Brain microvascular endothelial cell (primary cell): ENCODE measurements at regions not wholly inside any gene's neighbourhood (a gene's known extent, or its start where the extent isn't known, plus 50 kb on each side); places are given as distances from the start of the nearest gene placed in this dataset.

Source experiments
- DNase-seq: peaks from one replicate; pipeline ENCODE4 v3.0.0-alpha.2; 2020
- H3K27ac ChIP-seq: fragments of 250-450 bp; sonication (Bioruptor Pico); 2 replicates; pipeline ENCODE4 v1.5.1; 2020; ENCODE audit warnings: mild to moderate bottlenecking, moderate library complexity
- H3K27me3 ChIP-seq: fragments of 250-450 bp; sonication (Bioruptor Pico); replicated peaks from 2 replicates; pipeline ENCODE4 v1.5.1; 2020; ENCODE audit warnings: mild to moderate bottlenecking
- H3K36me3 ChIP-seq: fragments of 250-450 bp; sonication (Bioruptor Pico); replicated peaks from 2 replicates; pipeline ENCODE4 v1.5.1; 2020; ENCODE audit warnings: mild to moderate bottlenecking
- H3K4me3 ChIP-seq: 2 replicates; pipeline ENCODE4 v1.5.1; 2011; ENCODE audit warnings: low read depth, mild to moderate bottlenecking, control low read depth, low read length, moderate library complexity
- CTCF ChIP-seq: IDR thresholded peaks from 2 replicates; pipeline ENCODE4 v1.5.1; 2011; ENCODE audit warnings: low read depth, mild to moderate bottlenecking, moderate library complexity, low read length, control low read depth, inconsistent platforms; ENCODE audit errors: missing control alignments
- in situ Hi-C: cut with HindIII; loops from 2 replicates; pipeline ENCODE4 v1.10.0; 2017; ENCODE audit warnings: low sequenced_read_pairs, low pct_ligation_motif_present

- DNase-seq = no peak
- Histone ChIP-seq H3K27ac (no peak overlapping the region), H3K27me3 (peaks cover 3% of the 10 kb centered on the region), H3K4me3 (no peak overlapping the region), H3K36me3 (no peaks in the 10 kb centered on the region)
- TF ChIP-seq CTCF = no peak
- in situ Hi-C loops = no loop called here
Measured at GRCh38 chr3:59644479-59645402, 594.9 kb upstream of the CFAP20DC start.

- Histone ChIP-seq H3K36me3 (no peaks in the 10 kb centered on the region), H3K27me3 (peaks cover 3% of the 10 kb centered on the region), H3K27ac (no peak overlapping the region), H3K4me3 (no peak overlapping the region)
- TF ChIP-seq CTCF = no peak
- in situ Hi-C loops = no loop called here
- no peak for DNase-seq
Measured at GRCh38 chr3:59641169-59641899, 591.5 kb upstream of the CFAP20DC start.

- in situ Hi-C loops = no loop called here
- Histone ChIP-seq H3K27me3 (no peaks in the 10 kb centered on the region), H3K36me3 (no peaks in the 10 kb centered on the region), H3K27ac (no peak overlapping the region), H3K4me3 (no peak overlapping the region)
- DNase-seq = no peak
- no peak for TF ChIP-seq CTCF
Measured at GRCh38 chr3:59632760-59633573, 583.1 kb upstream of the CFAP20DC start.

- DNase-seq = no peak
- TF ChIP-seq CTCF = no peak
- in situ Hi-C loops = no loop called here
- H3K4me3 ChIP-seq = no peak overlapping the region
- H3K27me3 ChIP-seq = no peaks in the 10 kb centered on the region
- no peak overlapping the region for H3K27ac ChIP-seq
- H3K36me3 ChIP-seq = no peaks in the 10 kb centered on the region
Measured at GRCh38 chr3:59631482-59631881, 581.7 kb upstream of the CFAP20DC start.

GRCh38 chr3:59621037-59621436 lies 571.2 kb upstream of the CFAP20DC start:
- no peak for DNase-seq
- Histone ChIP-seq H3K36me3 (no peaks in the 10 kb centered on the region), H3K27ac (no peak overlapping the region), H3K27me3 (no peaks in the 10 kb centered on the region), H3K4me3 (no peak overlapping the region)
- TF ChIP-seq CTCF = no peak
- in situ Hi-C loops = no loop called here
